NCI-H2171 treated with DMSO at 0.1 percent for 48 hours (cell line): ENCODE measurements at regions not wholly inside any gene's neighbourhood (a gene's known extent, or its start where the extent isn't known, plus 50 kb on each side); places are given as distances from the start of the nearest gene placed in this dataset.
A peak's percentile ranks its signal among the peaks of the same experiment; 100 is the strongest.
"Not testable (repeated sequence)": the region's sequence is repeated elsewhere in the genome, so short reads cannot be mapped to it uniquely, and the experiment has no call there.

Experiments used
- DNase-seq: peaks from one replicate; lab custom pipeline; 2025; lab: John Stamatoyannopoulos, UW

DNA sequence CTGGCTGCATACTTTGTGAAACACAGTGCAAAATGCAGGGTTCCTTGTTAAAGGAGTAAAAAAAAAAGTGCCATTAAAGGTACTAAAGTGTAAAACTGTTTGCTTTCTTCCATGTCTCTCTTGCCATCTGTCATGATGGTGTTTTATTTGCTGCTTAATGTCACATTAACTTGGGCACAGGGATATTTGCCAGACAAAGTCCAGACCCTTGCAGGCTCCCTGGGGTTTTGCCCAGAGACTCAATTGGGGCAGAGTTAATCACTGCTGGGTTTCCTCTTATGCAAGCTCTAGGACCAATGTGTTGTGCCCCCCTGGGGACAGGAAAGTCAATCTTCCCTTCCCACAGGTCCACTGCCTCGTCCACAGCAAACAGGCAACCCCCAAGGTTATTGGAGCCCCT lies 274.3 kb upstream of the SGCD start:
- DNase-seq: peak; percentile 57

DNA sequence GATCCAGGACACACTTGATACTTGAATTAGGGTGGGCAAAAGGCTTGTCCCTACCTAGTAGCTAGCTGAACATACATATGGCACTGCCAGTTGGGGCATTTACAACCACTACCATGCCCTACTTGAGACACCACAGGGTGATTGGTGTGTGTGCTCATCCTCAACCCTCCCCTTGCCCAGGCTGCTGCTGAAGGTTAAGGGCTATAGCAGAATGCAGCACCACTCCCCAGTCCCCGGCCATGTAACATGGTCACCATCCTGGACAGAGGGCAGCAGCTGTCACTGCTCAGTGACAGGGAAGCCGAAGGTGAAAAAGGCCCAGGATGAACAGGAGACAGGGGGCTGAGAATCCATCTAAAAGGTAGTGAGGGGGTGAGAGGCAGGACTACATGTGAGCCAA lies 273.9 kb upstream of the SGCD start:
- no peak for DNase-seq

GRCh38 chr5:156076912-156077311 lies 250.1 kb upstream of the SGCD start:
- no peak for DNase-seq

- no peak for DNase-seq
These were observed 239.3 kb upstream of the SGCD start for GRCh38 chr5:156087577-156088110.

- not testable (repeated sequence) for DNase-seq
These were observed 236.7 kb upstream of the SGCD start for GRCh38 chr5:156089955-156090940.

DNA sequence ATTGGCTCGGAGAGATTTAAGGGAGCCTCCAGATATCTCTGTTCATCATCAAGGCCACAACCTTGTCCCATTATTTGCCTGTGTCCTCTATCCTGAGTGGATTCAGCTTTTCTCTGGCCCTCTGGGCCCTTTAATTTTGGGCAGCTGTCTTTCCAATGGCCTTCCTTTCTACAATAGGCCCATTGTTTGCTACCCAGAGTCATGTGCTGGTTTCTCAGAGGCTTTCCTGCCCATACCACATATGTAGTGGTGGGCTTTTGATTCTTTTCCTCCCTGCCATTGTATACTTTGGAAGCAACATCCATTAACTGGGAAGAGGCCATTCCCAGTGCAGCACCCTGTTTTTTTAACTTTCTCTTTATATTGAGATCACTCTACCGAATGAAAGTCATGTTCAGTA lies 233.9 kb upstream of the SGCD start:
- DNase-seq: no peak

GRCh38 chr5:156094001-156094400 lies 233.0 kb upstream of the SGCD start:
- DNase-seq: no peak

- DNase-seq: no peak
These were observed 231.2 kb upstream of the SGCD start for GRCh38 chr5:156095709-156096241.

GRCh38 chr5:156096259-156096658 lies 230.7 kb upstream of the SGCD start:
- no peak for DNase-seq

GRCh38 chr5:156103155-156103885 lies 223.6 kb upstream of the SGCD start:
- DNase-seq: no peak

- DNase-seq: no peak
These were observed 217.5 kb upstream of the SGCD start for GRCh38 chr5:156109317-156110023.

- no peak for DNase-seq
These were observed 207.3 kb upstream of the SGCD start for GRCh38 chr5:156119692-156120091.

DNA sequence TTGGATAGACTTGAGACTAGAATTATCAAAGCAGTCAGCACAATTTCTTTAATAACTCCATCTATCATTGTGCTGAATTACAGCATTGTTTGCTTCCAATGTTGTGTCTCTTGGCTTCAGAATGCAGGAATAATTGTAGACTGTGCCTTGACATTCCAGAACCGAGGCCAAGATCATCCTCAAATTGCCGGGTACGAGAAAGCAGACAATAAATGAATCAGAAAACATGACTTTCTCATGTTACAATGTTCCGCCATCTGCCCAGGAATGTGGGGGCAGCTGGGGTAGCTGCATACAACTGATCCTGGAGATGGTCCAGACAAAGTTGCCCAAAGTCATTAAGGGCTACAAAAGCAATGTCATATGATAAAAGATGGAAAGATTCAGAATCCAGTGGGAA lies 206.2 kb upstream of the SGCD start:
- peak; percentile 44 for DNase-seq

- no peak for DNase-seq
These were observed 205.7 kb upstream of the SGCD start for GRCh38 chr5:156121234-156121633.

DNA sequence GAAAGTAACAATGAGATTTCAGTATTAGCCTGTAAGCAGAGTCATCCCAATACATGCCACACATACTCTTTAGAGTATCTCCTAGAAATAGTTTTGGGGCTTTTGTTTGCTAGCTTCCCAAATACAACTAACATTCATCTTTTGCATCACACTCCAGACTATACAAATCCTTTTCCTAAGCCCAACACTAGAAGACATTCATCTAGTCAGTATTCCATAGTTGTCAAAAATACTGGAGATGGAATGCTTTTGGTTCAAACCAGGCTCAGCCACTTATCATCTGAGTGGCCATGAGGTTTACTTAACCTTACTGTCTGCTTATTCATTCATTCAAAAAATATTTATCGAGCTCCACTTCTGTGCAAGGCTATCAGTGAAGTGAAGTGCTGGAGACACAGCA lies 205.1 kb upstream of the SGCD start:
- no peak for DNase-seq

- DNase-seq: no peak
These were observed 202.3 kb upstream of the SGCD start for GRCh38 chr5:156124708-156125107.

- DNase-seq: no peak
These were observed 201.8 kb upstream of the SGCD start for GRCh38 chr5:156125118-156125517.

- DNase-seq: no peak
These were observed 200.2 kb upstream of the SGCD start for GRCh38 chr5:156126716-156127115.

- no peak for DNase-seq
These were observed 198.9 kb upstream of the SGCD start for GRCh38 chr5:156128026-156128425.

- DNase-seq: no peak
These were observed 192.7 kb upstream of the SGCD start for GRCh38 chr5:156134216-156134615.

DNA sequence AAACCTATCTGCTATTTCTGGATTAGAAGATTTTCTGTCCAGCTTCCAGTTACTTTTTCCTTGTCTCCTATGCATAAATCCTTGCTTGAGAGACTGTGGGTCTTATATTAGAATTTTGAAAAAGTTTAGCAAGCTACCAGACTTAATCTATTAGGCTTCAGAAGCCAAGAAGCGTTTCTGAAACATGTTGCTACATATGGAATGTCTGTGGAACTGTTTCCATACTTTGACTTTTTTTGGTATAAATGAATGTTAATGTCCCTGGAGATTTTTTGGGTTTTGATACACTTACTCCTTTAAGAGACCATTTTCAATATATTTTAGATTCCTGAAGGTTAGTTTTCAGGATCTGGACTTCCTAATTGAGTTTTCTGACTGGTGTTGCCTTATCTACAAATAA lies 191.4 kb upstream of the SGCD start:
- DNase-seq: no peak
